NCI-H748 (cell line): ENCODE measurements at regions not wholly inside any gene's neighbourhood (a gene's known extent, or its start where the extent isn't known, plus 50 kb on each side); places are given as distances from the start of the nearest gene placed in this dataset.

Source experiments
- DNase-seq: peaks from one replicate; lab custom pipeline; 2025; ENCODE audit not compliant: unreplicated experiment; lab: John Stamatoyannopoulos, UW

DNA sequence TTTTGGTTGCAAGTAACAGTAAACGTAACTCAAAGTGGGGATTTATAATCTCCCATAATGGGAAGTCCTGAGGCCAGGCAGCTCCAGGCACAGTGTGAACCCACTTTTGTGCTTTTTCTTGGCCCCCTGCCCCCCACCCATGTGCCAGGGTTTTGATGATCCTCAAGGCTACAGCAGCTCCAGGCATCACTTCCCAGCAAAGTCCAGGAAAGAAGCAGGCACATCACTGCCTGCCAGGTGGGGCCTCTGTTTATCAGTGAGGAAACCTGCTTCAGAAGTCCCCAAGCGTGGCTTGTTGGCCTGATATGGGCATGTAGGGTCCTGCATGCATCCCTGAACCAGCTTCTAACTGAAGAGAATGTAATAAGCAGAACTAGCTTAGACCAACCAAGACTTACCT, 299.2 kb upstream of the SKOR2 start:
- no peak for DNase-seq

DNA sequence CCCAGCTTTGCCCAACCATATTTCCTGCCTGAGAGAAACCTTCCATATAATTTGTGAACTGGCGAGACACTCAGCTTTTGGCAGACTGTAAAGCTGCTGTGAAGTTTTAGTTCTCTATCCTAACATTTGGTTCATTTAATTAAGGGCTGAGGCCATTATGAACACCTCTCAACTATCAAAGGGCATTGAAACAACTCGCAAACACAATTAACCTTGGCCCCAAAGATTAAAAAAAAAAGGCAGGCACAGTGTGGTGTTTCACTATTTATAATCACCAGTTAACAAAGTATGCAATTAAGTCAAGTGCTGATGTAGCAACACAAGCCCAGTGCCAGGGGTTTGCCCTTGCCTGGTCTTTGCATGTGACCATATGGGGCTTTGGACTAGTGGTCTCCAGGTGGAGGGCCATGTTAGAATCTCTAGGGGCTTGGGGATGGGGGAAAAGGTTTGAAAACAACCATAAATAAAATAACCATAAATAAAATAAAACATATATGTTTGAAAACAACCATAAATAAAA, 297.6 kb upstream of the SKOR2 start:
- peak; percentile 96 for DNase-seq

DNA sequence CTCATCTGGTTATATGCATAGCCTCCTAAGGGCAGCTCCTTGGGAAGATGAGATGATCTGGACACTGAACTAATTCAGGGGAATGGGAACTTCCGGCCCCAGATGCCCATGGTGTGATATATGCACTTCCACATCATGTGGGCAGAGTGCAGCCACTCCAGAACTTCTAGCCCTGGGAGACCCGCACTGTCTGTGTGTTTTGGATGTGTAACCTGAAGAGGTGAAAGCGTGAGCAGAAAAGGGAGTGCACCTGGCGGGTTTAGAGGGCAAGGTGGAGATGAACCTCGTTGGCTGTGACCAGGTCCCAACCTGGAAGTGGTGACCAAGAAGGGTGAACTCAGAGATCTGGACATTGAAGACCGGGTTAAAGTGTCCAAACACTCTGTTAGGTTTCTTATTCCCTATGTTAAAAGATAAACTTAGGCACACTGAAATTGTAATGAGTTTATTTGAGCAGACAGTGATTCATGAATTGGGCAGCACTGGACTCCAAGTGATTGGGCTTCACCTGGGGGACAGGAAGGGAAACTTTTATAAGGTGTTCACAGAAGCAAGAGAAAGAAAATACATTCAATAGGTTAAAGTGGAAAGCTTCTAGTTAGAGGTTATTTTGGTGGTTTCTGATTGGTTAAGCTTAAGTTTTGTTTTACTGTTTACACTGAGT, 296.2 kb upstream of the SKOR2 start:
- no peak for DNase-seq

DNA sequence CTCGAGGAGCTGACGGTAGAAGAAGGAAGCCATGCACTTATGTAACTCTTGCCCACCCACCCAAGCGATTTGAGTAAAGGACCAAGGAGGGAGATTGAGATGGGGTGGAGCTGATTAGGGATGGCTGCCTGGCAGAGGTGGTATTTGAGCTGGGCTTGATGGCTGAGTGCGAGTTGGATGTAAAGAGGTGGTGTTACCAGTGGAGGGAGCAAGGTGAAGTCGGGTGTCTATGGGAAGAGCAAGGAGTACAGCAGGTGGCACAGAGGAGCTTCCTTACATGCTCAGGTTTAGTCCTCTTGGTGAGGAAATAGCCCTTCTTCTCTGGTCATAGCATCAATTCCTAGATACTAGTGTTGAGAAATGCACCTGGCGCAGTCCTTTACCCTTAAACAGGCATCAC, 294.2 kb upstream of the SKOR2 start:
- DNase-seq, result peak; percentile 26

DNA sequence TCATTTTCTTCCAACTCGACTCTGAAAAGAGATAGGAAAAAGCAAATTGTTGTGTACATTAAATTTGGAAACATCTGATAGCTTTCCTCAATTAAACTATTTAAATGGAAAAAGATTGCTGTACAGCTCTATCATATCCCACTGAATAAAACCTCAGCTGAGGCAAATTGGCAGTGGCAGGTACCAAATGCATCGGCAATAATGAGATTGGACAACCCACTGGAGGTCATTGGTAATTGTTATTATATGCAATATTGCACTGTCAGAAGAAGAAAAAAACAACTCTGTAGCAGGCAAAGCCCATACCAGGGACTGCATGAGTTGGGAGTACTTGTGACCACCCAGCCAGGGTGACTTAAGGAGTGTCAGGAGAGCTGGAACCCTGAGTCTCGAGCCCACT, 291.6 kb upstream of the SKOR2 start:
- no peak for DNase-seq

DNA sequence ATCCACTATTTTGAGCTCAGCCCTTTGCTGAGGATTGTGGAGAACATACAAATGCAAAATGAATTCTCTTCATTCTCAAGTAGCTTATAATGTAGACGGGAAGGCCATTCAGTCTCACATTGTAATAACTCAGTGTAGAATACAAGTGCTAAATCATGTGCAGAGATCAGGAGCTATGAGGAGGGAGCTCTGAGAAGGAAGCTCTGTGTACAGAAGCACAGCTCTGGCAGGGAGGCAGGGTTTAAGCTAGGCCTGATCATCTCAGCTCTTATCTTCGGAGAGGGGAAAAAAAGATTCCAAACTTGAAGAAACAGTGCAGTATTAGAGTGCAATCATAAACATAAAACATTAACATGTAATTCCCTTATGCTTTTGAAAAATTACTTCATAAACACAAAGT, 291.1 kb upstream of the SKOR2 start:
- no peak for DNase-seq

- DNase-seq, result no peak
These were observed 280.3 kb upstream of the SKOR2 start for GRCh38 chr18:47531717-47532116.

DNA sequence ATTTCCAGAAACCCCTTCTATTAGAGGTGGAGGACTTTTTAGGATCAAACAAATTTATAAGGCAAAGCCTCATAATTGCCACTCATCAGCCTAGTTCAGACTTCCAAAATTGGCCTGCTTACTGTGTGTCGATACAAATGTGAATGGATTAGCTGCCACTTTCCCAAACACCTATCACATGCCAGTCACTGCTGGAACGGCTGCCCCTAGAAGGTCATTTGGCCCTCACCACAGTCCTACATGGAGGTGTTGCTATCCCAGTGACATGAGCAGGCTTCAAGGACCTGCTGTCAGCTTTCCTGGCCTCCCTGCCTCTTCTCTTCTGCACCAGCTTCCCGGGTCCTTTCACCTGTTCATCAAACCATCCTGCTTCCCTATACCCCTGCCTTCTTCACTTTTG, 279.2 kb upstream of the SKOR2 start:
- no peak for DNase-seq

- DNase-seq, result no peak
These were observed 276.9 kb upstream of the SKOR2 start for GRCh38 chr18:47528343-47528742.

DNA sequence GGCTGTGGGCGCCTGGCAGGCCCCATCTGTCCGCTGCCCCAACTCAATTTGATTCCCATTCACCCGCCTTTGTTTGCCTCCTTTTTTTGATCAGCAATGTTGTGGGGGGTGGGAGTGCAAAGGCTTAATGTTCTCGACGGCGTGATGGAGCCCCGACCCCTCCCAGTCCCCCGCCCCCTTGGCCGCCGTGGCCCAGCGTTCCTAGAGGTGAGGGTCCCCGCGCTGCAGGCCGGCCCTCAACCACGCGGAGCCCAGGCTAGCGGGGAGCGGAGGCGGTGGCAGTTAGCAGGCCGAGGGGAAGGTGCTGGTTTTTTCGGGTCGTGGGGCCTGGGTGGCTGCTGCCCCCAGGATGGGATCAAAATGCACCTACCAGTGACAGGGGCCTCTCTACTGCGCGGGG, 274.7 kb upstream of the SKOR2 start:
- DNase-seq, result no peak

GRCh38 chr18:47522359-47522758, 270.9 kb upstream of the SKOR2 start:
- DNase-seq, result no peak

DNA sequence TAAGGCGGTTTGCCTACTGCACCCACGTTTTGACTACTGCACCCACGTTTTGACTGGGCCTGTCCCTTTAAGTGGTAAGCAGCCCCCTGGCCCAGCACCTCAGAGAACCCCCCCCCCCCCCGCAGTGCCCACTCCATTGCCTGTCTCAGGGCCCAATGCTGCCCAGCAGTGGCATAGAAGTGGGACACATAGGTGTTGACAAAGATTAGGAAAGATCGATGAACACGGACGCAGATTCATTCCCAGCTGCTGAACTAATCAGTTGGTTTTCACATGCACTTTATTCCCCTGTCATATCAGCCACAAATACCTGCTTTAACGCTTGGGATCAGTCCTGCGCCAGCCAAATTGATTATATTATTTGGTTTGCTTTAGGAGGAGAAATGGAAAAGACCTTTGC, 268.8 kb upstream of the SKOR2 start:
- no peak for DNase-seq

DNA sequence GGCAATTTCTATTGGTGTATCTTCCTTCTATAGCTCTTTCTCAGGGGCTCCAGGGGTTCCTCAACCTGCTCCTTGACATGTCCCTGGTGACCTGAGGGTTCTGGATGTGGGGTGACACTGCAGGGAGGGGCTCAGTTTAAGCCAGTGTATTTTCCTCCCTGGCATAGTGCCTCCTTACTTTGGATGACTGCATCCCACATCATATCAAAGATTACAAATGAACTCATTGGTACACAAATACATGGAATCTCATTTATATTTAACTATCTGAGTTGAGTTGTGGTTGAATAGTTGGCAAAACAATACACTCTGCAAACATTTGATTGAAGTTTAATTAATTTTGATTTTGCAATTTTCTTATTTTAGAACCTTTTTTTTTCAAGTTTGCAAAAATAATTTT, 268.2 kb upstream of the SKOR2 start:
- DNase-seq, result no peak

GRCh38 chr18:47519277-47519676, 267.8 kb upstream of the SKOR2 start:
- no peak for DNase-seq

GRCh38 chr18:47513614-47514013, 262.2 kb upstream of the SKOR2 start:
- no peak for DNase-seq

DNA sequence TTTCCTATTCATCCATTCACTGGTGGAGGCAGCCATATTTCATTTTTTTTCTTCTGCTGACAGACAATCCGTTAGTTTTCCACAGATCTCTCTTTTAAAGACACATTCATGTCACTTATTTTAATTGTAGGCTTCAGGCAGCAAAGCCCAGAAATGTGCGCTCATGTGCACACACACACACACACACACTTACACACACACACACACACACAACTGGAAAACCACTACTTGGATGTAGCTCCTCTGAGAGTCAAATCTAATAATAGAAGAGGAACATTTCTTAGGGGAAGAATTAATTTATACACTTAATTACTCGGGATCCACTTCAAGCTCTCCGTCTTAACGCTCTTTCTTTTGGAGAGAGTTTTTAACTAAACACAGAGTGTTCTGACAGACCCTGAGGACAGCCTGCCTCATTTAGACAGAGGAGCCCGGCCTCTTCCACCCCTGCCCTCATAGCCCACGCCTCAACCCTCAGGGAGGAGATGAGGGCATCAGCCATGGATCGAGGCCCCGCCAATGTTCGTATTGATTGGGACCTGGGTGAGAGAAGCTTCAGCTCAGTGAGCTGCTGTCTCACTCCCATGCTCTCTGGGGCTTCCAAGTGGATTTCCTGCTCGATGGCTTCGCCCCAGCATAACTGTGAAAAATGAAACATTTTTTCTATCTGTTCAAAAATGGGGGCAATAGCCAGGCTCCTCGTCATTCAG, 261.4 kb upstream of the SKOR2 start:
- no peak for DNase-seq

GRCh38 chr18:47512056-47512455, 260.6 kb upstream of the SKOR2 start:
- DNase-seq, result no peak

DNA sequence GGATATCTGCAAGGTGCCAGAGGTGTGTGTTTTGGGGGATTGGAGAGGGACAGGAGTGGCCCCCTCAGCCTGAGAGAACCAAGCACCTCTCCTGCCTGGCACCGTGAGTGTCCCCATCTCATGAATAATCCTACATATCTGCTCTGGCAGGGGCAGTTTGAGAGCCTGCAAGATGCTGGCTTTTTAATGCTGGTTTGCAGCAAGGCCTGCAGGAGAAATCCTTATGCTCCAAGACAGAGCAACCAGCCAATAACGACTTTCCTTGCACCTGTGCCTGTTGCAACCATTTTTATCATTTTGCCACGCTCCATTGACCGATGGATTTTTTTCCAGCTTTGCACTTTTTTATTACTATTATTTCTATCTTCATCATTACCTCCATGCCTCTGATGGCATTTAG, 259.4 kb upstream of the SKOR2 start:
- DNase-seq, result no peak

GRCh38 chr18:47507651-47508050, 256.2 kb upstream of the SKOR2 start:
- no peak for DNase-seq

GRCh38 chr18:47506897-47507296, 255.4 kb upstream of the SKOR2 start:
- DNase-seq, result no peak

DNA sequence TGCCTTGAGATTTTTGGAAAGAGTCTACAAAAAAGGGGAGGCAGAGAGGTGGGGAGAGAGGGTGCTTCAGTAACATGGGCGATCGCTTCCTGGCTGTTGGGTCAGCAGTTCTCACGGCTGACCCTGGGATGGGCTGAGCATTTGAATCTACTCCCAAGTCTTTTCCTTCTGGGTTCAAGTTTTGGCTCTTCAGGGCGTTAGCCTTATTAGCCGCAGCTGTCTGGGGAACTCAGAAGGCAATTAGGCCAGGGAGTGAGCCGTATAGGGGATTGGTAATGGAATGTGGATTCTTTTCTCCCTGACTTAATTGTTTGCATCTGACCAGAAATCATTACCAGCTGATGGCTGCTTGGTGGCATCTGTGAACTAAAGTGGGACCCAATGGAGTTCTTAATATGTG, 250.5 kb upstream of the SKOR2 start:
- DNase-seq, result no peak

DNA sequence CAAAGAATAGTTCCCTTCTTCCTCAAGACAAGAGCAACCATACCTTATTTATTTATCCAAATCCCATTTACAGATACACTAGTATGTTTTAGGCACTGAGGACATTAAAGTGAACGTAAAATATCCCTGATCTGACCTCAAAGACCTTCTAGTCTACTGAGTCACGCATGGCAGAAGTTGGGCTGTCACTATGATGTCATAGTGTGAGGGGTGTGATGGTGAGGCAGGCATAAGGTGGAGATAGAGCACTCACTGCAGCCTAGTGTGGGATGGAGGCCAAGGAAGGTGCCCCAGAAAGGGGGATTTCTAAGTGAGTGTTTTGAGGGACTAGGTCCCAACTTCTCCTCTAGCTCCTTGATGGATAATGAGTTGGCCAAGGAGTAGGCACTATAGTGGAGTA, 249.5 kb upstream of the SKOR2 start:
- DNase-seq, result no peak

DNA sequence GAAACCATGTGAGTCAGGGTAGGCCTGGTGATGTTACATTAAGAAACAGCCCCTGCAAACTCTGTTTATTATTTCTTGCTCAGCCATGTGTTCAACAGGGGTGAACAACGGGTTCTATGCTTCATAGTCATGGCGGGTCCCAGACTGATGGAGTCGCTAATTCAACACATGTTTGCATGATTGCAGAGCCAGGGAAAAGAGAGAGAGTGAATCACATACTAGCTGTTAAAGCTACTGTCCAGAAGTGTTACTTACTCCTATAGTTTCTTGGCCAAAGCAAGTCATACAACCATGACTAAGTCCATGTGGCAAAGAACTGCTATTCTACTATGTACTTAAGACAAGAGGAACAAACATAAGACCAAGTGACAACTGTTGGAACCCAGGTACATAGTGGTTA, 241.2 kb upstream of the SKOR2 start:
- DNase-seq, result no peak
